HG02943 (cell line): ENCODE measurements at regions not wholly inside any gene's neighbourhood (a gene's known extent, or its start where the extent isn't known, plus 50 kb on each side); places are given as distances from the start of the nearest gene placed in this dataset.
A peak's percentile ranks its signal among the peaks of the same experiment; 100 is the strongest.

ENCODE experiments used
- ATAC-seq: cut with Tn5 transposase; IDR thresholded peaks from one replicate; pipeline ENCODE4 v1.9.1; 2021; ENCODE audit warnings: mild to moderate bottlenecking, low read depth, moderate library complexity; ENCODE audit not compliant: unreplicated experiment

- ATAC-seq, result no peak
Observed at GRCh38 chr3:74676-75243, 121.8 kb upstream of the CHL1 start.

GRCh38 chr3:75260-75659, 121.3 kb upstream of the CHL1 start:
- no peak for ATAC-seq

- ATAC-seq, result no peak
Observed at GRCh38 chr3:79542-79941, 117.0 kb upstream of the CHL1 start.

- ATAC-seq, result no peak
Observed at GRCh38 chr3:82508-82907, 114.1 kb upstream of the CHL1 start.

- no peak for ATAC-seq
Observed at GRCh38 chr3:83096-83495, 113.5 kb upstream of the CHL1 start.

- ATAC-seq, result no peak
Observed at GRCh38 chr3:85180-85579, 111.4 kb upstream of the CHL1 start.

- no peak for ATAC-seq
Observed at GRCh38 chr3:88267-88666, 108.3 kb upstream of the CHL1 start.

GRCh38 chr3:93746-94145, 102.8 kb upstream of the CHL1 start:
- no peak for ATAC-seq

GRCh38 chr3:96259-96658, 100.3 kb upstream of the CHL1 start:
- no peak for ATAC-seq

- no peak for ATAC-seq
Observed at GRCh38 chr3:97417-98258, 98.9 kb upstream of the CHL1 start.

- ATAC-seq, result no peak
Observed at GRCh38 chr3:98259-98654, 98.3 kb upstream of the CHL1 start.

GRCh38 chr3:99506-99905, 97.1 kb upstream of the CHL1 start:
- no peak for ATAC-seq

GRCh38 chr3:102484-102883, 94.1 kb upstream of the CHL1 start:
- no peak for ATAC-seq

- no peak for ATAC-seq
Observed at GRCh38 chr3:103991-104390, 92.6 kb upstream of the CHL1 start.

- no peak for ATAC-seq
Observed at GRCh38 chr3:105585-105984, 91.0 kb upstream of the CHL1 start.

- ATAC-seq, result no peak
Observed at GRCh38 chr3:106619-107018, 89.9 kb upstream of the CHL1 start.

- peak; percentile 75 for ATAC-seq
Observed at GRCh38 chr3:111143-112069, 85.2 kb upstream of the CHL1 start.

GRCh38 chr3:112773-113172, 83.8 kb upstream of the CHL1 start:
- ATAC-seq, result no peak

GRCh38 chr3:118666-119065, 77.9 kb upstream of the CHL1 start:
- no peak for ATAC-seq

- no peak for ATAC-seq
Observed at GRCh38 chr3:123341-123740, 73.2 kb upstream of the CHL1 start.

- no peak for ATAC-seq
Observed at GRCh38 chr3:124557-125179, 71.9 kb upstream of the CHL1 start.
